ENCODE measurements at regions not wholly inside any gene's neighbourhood (a gene's known extent, or its start where the extent isn't known, plus 50 kb on each side); places are given as distances from the start of the nearest gene placed in this dataset.

- no peak overlapping the region for H3K4me3 ChIP-seq (ENCODE audit: low read depth in 1 of 2, low read length in 2 of 2)
- H3K27ac ChIP-seq (ENCODE audit: low read depth, low read length) = no peak overlapping the region
- H3K9ac ChIP-seq (ENCODE audit: low read length) = no peak overlapping the region
- H3K27me3 ChIP-seq (ENCODE audit: control insufficient read depth in 1 of 2, insufficient read depth in 2 of 2, low read length in 2 of 2) = no peaks in the 10 kb centered on the region
- H3K9me3 ChIP-seq (ENCODE audit: low read length) = no peaks in the 10 kb centered on the region
- no peaks in the 10 kb centered on the region for H3K36me3 ChIP-seq (ENCODE audit: insufficient read depth, low read length)
- H3K4me1 ChIP-seq (ENCODE audit: insufficient read depth, low read length) = no peaks in the 10 kb centered on the region
Measured at GRCh38 chr10:28872587-28873165, 195.4 kb downstream of the BAMBI start.

DNA sequence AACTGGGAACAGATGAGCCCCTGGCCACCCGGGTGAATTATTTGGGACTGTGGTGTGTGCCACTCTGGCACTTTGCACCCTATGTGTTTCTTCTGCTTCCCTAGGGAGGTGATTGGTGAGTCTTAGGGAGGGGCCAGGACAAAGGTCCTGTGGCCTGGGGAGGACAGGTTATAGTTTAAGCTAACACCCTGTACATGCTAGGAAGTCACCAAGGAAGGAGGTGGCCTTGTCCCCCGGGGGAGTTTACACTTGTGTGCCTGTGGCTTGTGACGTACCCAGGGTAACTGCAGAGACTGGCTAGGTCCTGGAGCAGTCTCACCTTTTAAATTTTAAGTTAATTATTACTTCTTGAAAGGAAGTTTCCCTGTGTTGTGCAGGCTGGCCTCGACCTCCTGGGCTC lies 196.2 kb downstream of the BAMBI start:
- Histone ChIP-seq H3K9ac (ENCODE audit: low read length) (no peak overlapping the region), H3K9me3 (ENCODE audit: low read length) (no peaks in the 10 kb centered on the region), H3K27ac (ENCODE audit: low read depth, low read length) (no peak overlapping the region), H3K4me1 (ENCODE audit: insufficient read depth, low read length) (no peaks in the 10 kb centered on the region), H3K36me3 (ENCODE audit: insufficient read depth, low read length) (no peaks in the 10 kb centered on the region), H3K4me3 (ENCODE audit: low read depth in 1 of 2, low read length in 2 of 2) (no peak overlapping the region), H3K27me3 (ENCODE audit: control insufficient read depth in 1 of 2, insufficient read depth in 2 of 2, low read length in 2 of 2) (no peaks in the 10 kb centered on the region)

DNA sequence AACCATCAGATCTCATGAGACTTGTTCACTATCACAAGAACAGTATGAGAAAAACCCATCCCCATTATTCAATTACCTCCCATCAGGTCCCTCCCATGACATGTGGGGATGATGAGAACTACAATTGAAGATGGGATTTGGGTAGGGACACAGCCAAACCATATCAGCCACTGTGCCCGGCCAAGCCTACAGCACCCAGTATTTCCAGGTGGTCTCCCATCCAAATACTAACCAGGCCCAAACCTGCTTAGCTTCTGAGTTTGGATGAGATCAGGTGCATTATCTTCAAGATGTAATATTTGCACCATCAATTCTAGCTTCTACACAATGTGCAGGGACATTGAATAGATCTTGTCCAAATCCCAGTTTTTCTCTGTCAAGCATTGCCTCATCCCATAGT lies 196.9 kb downstream of the BAMBI start:
- Histone ChIP-seq H3K4me3 (ENCODE audit: low read depth in 1 of 2, low read length in 2 of 2) (no peak overlapping the region), H3K36me3 (ENCODE audit: insufficient read depth, low read length) (no peaks in the 10 kb centered on the region), H3K27ac (ENCODE audit: low read depth, low read length) (no peak overlapping the region), H3K27me3 (ENCODE audit: control insufficient read depth in 1 of 2, insufficient read depth in 2 of 2, low read length in 2 of 2) (no peaks in the 10 kb centered on the region), H3K4me1 (ENCODE audit: insufficient read depth, low read length) (no peaks in the 10 kb centered on the region), H3K9me3 (ENCODE audit: low read length) (no peaks in the 10 kb centered on the region), H3K9ac (ENCODE audit: low read length) (no peak overlapping the region)

- no peaks in the 10 kb centered on the region for H3K9me3 ChIP-seq (ENCODE audit: low read length)
- no peaks in the 10 kb centered on the region for H3K36me3 ChIP-seq (ENCODE audit: insufficient read depth, low read length)
- no peak overlapping the region for H3K4me3 ChIP-seq (ENCODE audit: low read depth in 1 of 2, low read length in 2 of 2)
- no peak overlapping the region for H3K27ac ChIP-seq (ENCODE audit: low read depth, low read length)
- no peak overlapping the region for H3K9ac ChIP-seq (ENCODE audit: low read length)
- no peaks in the 10 kb centered on the region for H3K27me3 ChIP-seq (ENCODE audit: control insufficient read depth in 1 of 2, insufficient read depth in 2 of 2, low read length in 2 of 2)
- no peaks in the 10 kb centered on the region for H3K4me1 ChIP-seq (ENCODE audit: insufficient read depth, low read length)
Measured at GRCh38 chr10:28875549-28876081, 198.3 kb downstream of the BAMBI start.

DNA sequence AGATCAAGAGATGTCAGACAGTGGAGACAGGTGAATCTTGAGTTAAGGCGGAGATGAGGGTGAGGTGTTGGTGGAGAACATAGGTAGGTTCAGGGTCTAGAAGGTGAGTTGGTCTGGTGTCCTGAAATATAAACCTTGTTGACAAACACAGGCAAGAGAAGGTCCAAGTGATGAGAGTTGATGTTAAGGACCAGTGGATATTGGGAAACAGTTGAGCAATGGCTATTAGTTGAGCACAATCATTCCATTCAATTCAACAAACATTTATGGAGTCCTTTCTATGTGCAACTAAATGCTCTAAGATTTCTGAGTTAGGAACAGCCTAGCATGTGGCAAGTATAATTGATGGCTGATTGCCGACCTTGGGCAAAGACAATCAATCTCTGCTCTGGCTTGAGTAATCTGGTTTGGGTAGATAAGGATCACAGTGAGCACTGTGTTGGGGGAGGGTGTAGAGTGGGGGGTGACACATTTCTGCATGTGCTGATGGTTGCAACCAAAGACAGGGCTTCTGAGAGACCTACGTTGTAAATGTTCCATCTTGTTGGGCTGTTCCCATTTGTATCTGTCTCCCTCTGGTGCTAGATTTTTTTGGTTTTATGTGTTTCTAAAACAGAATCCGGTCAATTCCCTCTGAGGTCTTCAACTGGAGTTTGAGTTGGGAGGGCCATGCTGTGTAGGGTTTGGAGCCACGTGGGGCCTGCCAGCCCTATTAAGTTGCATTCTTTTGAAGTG lies 201.1 kb downstream of the BAMBI start:
- Histone ChIP-seq H3K9me3 (ENCODE audit: low read length) (no peaks in the 10 kb centered on the region), H3K4me1 (ENCODE audit: insufficient read depth, low read length) (no peaks in the 10 kb centered on the region), H3K27ac (ENCODE audit: low read depth, low read length) (no peak overlapping the region), H3K27me3 (ENCODE audit: control insufficient read depth in 1 of 2, insufficient read depth in 2 of 2, low read length in 2 of 2) (no peaks in the 10 kb centered on the region), H3K9ac (ENCODE audit: low read length) (no peak overlapping the region), H3K36me3 (ENCODE audit: insufficient read depth, low read length) (no peaks in the 10 kb centered on the region), H3K4me3 (ENCODE audit: low read depth in 1 of 2, low read length in 2 of 2) (no peak overlapping the region)

- H3K27ac ChIP-seq (ENCODE audit: low read depth, low read length) = no peak overlapping the region
Measured at GRCh38 chr10:28879246-28879645, 201.9 kb downstream of the BAMBI start.

DNA sequence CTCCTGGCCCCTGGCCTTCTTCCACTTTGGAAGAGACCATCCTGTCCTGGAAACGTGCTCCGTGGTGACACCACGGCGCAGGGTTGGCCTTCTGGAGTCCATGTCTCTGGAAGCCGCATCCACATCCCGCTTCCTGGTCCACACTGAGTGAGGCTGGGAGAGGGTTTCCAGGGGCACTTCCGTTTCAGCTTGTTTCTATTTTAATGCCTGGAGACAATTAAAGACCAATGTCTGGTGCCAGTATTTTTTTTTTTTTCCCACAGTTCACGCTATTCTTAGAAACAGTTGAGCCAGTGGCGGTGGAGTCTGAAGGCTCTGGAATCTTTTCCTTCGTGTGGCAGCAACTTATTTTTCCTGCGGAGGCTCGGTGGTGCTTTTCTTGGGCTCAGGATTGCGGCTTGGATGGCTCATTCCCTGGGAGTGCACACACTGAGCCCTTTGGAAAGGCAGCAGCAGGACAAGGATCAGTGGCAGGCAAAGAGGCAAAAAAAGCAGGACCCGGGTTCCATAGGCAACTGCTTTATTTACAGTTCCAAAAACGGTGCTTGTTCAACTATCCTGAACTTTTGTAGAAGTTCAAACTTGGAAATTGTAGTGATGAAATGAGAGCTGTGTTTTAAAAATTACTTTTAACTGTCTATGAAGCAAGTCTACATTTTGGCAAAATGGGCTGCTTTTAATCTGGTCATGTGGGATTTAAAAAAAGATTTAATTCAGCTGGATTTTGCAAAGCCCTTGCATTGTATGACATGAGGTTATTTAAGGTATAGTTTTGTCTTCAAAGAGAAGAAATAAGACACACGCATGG lies 202.8 kb downstream of the BAMBI start:
- H3K4me3 ChIP-seq (ENCODE audit: low read depth in 1 of 2, low read length in 2 of 2) = no peak overlapping the region
- no peak overlapping the region for H3K9ac ChIP-seq (ENCODE audit: low read length)

More at GRCh38 chr10:28879246-28879645, 201.9 kb downstream of the BAMBI start:
- H3K9me3 ChIP-seq (ENCODE audit: low read length) = no peaks in the 10 kb centered on the region
- H3K4me3 ChIP-seq (ENCODE audit: low read depth in 1 of 2, low read length in 2 of 2) = no peak overlapping the region
- H3K4me1 ChIP-seq (ENCODE audit: insufficient read depth, low read length) = no peaks in the 10 kb centered on the region
- H3K9ac ChIP-seq (ENCODE audit: low read length) = no peak overlapping the region
- H3K27me3 ChIP-seq (ENCODE audit: control insufficient read depth in 1 of 2, insufficient read depth in 2 of 2, low read length in 2 of 2) = no peaks in the 10 kb centered on the region
- H3K36me3 ChIP-seq (ENCODE audit: insufficient read depth, low read length) = no peaks in the 10 kb centered on the region

GRCh38 chr10:28880683-28880950 lies 203.3 kb downstream of the BAMBI start:
- H3K9ac ChIP-seq (ENCODE audit: low read length) = no peak overlapping the region
- H3K4me3 ChIP-seq (ENCODE audit: low read depth in 1 of 2, low read length in 2 of 2) = no peak overlapping the region
- no peaks in the 10 kb centered on the region for H3K4me1 ChIP-seq (ENCODE audit: insufficient read depth, low read length)
- H3K36me3 ChIP-seq (ENCODE audit: insufficient read depth, low read length) = no peaks in the 10 kb centered on the region
- H3K9me3 ChIP-seq (ENCODE audit: low read length) = no peaks in the 10 kb centered on the region
- H3K27me3 ChIP-seq (ENCODE audit: control insufficient read depth in 1 of 2, insufficient read depth in 2 of 2, low read length in 2 of 2) = no peaks in the 10 kb centered on the region
- H3K27ac ChIP-seq (ENCODE audit: low read depth, low read length) = no peak overlapping the region

More for the DNA sequence above, 202.8 kb downstream of the BAMBI start:
- H3K36me3 ChIP-seq (ENCODE audit: insufficient read depth, low read length) = no peaks in the 10 kb centered on the region
- H3K27ac ChIP-seq (ENCODE audit: low read depth, low read length) = no peak overlapping the region
- H3K27me3 ChIP-seq (ENCODE audit: control insufficient read depth in 1 of 2, insufficient read depth in 2 of 2, low read length in 2 of 2) = no peaks in the 10 kb centered on the region
- no peaks in the 10 kb centered on the region for H3K4me1 ChIP-seq (ENCODE audit: insufficient read depth, low read length)
- no peaks in the 10 kb centered on the region for H3K9me3 ChIP-seq (ENCODE audit: low read length)

DNA sequence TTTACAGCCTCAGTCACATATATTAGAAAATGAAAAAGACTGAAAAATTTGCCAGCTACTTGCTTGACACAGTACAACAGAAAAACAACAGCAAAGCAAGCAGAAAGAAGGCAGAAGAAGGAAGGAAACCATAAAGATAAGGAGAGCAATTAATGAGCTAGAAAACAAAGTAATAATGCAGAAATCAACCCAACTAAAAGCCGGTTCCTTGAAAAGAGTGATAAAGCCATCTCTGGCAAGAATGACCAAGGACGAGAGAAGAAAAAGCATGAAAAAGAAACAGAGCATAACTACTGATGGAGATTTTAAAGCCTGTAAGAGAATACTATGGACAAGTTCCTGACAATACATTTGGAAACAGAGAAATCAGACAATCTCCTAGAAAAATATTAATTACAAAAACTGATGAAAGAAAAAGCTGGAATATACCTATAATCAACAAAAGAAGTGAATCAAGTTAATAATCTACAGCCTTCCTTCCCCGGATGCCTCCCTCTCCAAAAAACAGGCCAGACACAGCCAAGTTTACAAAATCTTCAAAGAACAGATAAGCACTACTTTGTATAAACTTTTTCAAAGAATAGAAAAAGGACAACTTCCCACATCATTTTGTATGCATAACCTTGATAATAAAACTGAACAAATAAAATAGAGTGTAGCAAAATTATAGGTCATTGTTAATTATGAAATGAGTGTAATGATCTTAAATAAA lies 204.0 kb downstream of the BAMBI start:
- Histone ChIP-seq H3K27me3 (ENCODE audit: control insufficient read depth in 1 of 2, insufficient read depth in 2 of 2, low read length in 2 of 2) (no peaks in the 10 kb centered on the region), H3K36me3 (ENCODE audit: insufficient read depth, low read length) (no peaks in the 10 kb centered on the region), H3K4me1 (ENCODE audit: insufficient read depth, low read length) (no peaks in the 10 kb centered on the region), H3K9ac (ENCODE audit: low read length) (no peak overlapping the region), H3K27ac (ENCODE audit: low read depth, low read length) (no peak overlapping the region), H3K4me3 (ENCODE audit: low read depth in 1 of 2, low read length in 2 of 2) (no peak overlapping the region), H3K9me3 (ENCODE audit: low read length) (no peaks in the 10 kb centered on the region)

DNA sequence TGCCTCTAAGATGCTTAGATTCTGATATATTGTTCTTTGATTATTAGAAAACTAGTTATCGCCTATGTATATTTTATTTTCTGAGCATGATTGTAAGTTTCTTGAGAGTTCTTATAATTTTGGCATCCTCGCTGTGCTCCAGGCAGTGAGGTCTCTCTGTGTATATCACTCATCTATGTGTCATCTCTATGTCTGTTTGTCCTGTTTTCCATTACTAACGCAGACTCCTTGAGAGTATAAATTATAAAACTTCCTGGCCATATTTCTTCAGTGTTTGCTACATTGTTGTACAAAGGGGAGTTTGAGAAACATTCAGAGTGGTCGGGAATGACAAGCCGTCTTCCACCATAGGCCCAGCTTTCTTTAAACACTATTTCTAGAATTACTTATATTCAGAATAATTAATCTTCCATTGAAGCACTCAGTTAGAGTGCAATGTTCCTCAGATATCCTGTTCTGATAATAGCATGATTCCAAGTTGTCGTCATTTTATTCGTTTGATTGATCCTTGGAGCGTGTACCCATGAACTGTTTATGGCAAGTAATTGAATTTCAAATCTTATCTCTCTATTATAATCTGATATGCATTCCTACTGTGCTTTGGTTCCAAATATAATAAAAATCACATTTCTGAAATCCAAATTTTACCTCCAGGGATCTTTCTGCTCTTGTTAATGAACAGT lies 206.6 kb downstream of the BAMBI start:
- Histone ChIP-seq H3K27me3 (ENCODE audit: control insufficient read depth in 1 of 2, insufficient read depth in 2 of 2, low read length in 2 of 2) (no peaks in the 10 kb centered on the region), H3K9me3 (ENCODE audit: low read length) (no peaks in the 10 kb centered on the region), H3K27ac (ENCODE audit: low read depth, low read length) (no peak overlapping the region), H3K9ac (ENCODE audit: low read length) (no peak overlapping the region), H3K4me3 (ENCODE audit: low read depth in 1 of 2, low read length in 2 of 2) (no peak overlapping the region), H3K36me3 (ENCODE audit: insufficient read depth, low read length) (no peaks in the 10 kb centered on the region), H3K4me1 (ENCODE audit: insufficient read depth, low read length) (no peaks in the 10 kb centered on the region)

Data from muscle layer of colon (tissue), 2 donors.